Body of pancreas (tissue), 4 donors: ENCODE measurements at regions not wholly inside any gene's neighbourhood (a gene's known extent, or its start where the extent isn't known, plus 50 kb on each side); places are given as distances from the start of the nearest gene placed in this dataset.

ENCODE experiments used
- POLR2A ChIP-seq, 3 donors: fragments of 450-650 bp; IDR thresholded peaks; one replicate each; pipeline ENCODE4 v1.6.1; 2016; ENCODE audit warnings: antibody characterized with exemption in 3 of 3, mild to moderate bottlenecking in 2 of 3
- TF ChIP-seq, protein P1 (sequence below), 7 experiments: fragments of 450-650 bp in 4 of 7; fragments of 200-600 bp in 3 of 7; sonication (generic) in 3 of 7; IDR thresholded peaks; one replicate each; pipeline ENCODE4 v1.5.1; 2016 to 2019; ENCODE audit warnings: antibody characterized with exemption in 7 of 7

DNA sequence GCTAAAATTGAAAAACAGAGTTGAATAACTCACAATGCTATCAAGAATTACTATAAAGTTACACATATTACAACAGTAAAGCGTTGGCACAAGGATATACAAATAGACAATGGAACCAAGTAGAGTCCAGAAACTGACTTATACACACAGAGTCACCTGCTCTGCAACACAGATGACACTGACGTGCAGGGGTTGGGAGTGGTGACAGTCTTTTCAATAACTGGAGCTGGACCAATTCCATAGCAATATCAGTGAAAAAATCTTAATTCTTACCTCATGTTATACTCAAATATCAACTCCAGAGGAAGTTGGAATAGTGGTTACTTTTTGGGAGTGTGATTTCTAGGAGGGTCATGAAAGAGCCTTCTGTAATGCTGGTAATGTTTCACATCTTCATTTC is 62.5 kb upstream of the NPY start:
- TF ChIP-seq, protein P1, sequence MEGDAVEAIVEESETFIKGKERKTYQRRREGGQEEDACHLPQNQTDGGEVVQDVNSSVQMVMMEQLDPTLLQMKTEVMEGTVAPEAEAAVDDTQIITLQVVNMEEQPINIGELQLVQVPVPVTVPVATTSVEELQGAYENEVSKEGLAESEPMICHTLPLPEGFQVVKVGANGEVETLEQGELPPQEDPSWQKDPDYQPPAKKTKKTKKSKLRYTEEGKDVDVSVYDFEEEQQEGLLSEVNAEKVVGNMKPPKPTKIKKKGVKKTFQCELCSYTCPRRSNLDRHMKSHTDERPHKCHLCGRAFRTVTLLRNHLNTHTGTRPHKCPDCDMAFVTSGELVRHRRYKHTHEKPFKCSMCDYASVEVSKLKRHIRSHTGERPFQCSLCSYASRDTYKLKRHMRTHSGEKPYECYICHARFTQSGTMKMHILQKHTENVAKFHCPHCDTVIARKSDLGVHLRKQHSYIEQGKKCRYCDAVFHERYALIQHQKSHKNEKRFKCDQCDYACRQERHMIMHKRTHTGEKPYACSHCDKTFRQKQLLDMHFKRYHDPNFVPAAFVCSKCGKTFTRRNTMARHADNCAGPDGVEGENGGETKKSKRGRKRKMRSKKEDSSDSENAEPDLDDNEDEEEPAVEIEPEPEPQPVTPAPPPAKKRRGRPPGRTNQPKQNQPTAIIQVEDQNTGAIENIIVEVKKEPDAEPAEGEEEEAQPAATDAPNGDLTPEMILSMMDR (IDR thresholded peaks at IDR 0.05) = no peak
- no peak for TF ChIP-seq POLR2A (IDR thresholded peaks at IDR 0.05)
